ENCODE measurements at regions not wholly inside any gene's neighbourhood (a gene's known extent, or its start where the extent isn't known, plus 50 kb on each side); places are given as distances from the start of the nearest gene placed in this dataset.

DNA sequence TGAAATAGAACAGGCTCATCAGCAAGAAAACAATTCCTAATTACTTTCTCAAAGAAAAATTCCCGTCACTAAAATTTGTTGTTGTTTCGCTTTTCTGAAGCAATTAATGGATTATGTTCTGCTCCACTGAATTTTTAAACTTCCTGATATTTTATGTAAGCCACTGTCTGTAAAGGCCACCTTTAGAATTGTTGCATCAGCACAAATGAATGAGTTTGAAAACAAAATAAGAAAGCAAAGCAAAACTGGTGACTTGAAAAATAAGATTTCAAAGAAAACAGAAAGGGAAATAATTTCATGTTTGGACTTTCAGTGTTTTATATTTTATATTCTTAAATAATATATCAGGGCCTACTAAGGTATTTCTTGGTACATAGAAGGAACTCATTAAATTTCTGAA lies 636.3 kb upstream of the TYRP1 start:
- DNase-seq (ENCODE audit: low read depth, low spot score): no peak
- in situ Hi-C loops (cut with HindIII; ENCODE audit: low sequenced_read_pairs): no loop called here
- no peak overlapping the region for H3K4me3 ChIP-seq (ENCODE audit: low read depth, low read length)
- TF ChIP-seq, protein P1, sequence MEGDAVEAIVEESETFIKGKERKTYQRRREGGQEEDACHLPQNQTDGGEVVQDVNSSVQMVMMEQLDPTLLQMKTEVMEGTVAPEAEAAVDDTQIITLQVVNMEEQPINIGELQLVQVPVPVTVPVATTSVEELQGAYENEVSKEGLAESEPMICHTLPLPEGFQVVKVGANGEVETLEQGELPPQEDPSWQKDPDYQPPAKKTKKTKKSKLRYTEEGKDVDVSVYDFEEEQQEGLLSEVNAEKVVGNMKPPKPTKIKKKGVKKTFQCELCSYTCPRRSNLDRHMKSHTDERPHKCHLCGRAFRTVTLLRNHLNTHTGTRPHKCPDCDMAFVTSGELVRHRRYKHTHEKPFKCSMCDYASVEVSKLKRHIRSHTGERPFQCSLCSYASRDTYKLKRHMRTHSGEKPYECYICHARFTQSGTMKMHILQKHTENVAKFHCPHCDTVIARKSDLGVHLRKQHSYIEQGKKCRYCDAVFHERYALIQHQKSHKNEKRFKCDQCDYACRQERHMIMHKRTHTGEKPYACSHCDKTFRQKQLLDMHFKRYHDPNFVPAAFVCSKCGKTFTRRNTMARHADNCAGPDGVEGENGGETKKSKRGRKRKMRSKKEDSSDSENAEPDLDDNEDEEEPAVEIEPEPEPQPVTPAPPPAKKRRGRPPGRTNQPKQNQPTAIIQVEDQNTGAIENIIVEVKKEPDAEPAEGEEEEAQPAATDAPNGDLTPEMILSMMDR (IDR thresholded peaks at IDR 0.05; ENCODE audit: low read depth, low read length): no peak

DNA sequence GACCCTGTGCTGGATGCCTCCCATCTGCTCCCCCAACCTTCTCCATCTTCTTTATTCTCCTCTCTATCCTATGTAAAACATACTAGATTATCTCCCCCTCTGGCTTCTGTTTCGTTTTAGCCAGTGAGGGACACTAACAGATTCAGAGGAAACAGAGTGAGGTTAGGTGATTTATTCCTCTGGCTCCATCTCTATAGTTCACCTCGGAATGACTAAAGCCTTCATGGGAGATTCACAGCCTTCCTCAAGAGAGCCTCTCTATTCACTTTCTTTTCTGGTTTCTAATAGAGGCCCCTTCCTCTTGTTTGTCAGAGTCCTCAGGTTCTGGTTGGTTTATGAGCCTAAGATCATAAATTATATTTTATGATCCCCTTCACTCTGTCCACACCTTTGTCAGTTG lies 633.1 kb upstream of the TYRP1 start:
- DNase-seq (ENCODE audit: low read depth, low spot score): no peak
- in situ Hi-C loops (cut with HindIII; ENCODE audit: low sequenced_read_pairs): no loop called here
- TF ChIP-seq, protein P1 (IDR thresholded peaks at IDR 0.05; ENCODE audit: low read depth, low read length): no peak
- H3K4me3 ChIP-seq (ENCODE audit: low read depth, low read length): no peak overlapping the region

DNA sequence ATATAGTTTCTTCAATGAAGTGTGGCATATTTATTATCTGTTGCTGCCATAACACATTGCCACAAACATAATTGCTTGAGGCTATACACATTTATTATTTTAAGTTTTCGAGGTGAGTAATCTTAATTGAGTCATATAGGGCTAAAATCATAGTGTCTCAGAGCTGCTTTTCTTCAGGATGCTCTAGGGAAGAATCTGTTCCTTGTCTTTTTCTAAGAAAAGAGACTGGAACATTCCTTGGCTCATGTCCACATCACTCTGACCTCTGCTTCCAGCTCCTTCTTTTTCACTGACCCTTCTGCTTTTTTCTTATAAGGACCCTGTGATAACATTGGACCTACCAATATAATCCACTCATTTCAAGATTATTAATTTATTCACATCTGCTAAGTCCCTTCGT lies 632.4 kb upstream of the TYRP1 start:
- no peak for DNase-seq (ENCODE audit: low read depth, low spot score)
- in situ Hi-C loops (cut with HindIII; ENCODE audit: low sequenced_read_pairs): no loop called here
- no peak overlapping the region for H3K4me3 ChIP-seq (ENCODE audit: low read depth, low read length)
- TF ChIP-seq, protein P1 (IDR thresholded peaks at IDR 0.05; ENCODE audit: low read depth, low read length): no peak

DNA sequence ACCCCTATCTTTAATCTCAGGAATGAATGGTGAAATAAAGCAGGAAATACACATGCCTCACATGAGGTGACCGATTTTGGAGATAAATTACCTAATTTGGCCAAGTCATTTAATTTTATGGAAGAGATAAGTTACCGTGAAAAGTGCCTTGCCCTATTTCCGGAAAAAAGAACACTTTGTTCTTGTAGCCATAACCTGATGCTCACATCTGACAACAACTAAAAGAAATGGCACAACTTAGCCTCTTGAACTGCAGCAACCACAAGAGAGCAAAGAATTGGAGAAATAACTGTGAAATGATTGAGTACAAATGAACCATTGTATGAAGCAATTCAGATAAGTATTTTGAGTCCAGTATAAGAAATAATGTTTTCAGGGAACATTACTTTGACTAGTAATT lies 628.1 kb upstream of the TYRP1 start:
- TF ChIP-seq, protein P1 (IDR thresholded peaks at IDR 0.05; ENCODE audit: low read depth, low read length): no peak
- DNase-seq (ENCODE audit: low read depth, low spot score): peak; percentile 15
- no peak overlapping the region for H3K4me3 ChIP-seq (ENCODE audit: low read depth, low read length)
- in situ Hi-C loops (cut with HindIII; ENCODE audit: low sequenced_read_pairs): no loop called here

DNA sequence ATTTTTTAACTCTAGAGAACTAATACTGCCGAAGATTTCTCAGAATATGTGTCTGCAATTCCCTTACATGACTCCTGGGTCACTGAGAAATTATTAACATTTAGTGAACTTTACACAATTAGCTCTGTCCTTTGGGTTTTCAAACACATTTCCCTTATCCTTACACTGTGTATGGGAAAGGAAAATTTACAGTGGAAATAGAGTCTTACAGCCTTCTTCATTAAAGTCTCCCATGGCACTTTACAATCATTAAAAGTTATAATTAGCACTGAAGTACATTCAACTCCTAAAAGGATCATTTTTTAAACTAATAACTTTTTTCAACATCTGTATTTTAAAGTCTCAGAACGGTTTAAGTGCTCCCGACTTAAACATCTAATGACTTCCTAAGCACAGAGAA lies 627.5 kb upstream of the TYRP1 start:
- in situ Hi-C loops (cut with HindIII; ENCODE audit: low sequenced_read_pairs): no loop called here
- DNase-seq (ENCODE audit: low read depth, low spot score): no peak
- TF ChIP-seq, protein P1 (IDR thresholded peaks at IDR 0.05; ENCODE audit: low read depth, low read length): no peak
- H3K4me3 ChIP-seq (ENCODE audit: low read depth, low read length): no peak overlapping the region

DNA sequence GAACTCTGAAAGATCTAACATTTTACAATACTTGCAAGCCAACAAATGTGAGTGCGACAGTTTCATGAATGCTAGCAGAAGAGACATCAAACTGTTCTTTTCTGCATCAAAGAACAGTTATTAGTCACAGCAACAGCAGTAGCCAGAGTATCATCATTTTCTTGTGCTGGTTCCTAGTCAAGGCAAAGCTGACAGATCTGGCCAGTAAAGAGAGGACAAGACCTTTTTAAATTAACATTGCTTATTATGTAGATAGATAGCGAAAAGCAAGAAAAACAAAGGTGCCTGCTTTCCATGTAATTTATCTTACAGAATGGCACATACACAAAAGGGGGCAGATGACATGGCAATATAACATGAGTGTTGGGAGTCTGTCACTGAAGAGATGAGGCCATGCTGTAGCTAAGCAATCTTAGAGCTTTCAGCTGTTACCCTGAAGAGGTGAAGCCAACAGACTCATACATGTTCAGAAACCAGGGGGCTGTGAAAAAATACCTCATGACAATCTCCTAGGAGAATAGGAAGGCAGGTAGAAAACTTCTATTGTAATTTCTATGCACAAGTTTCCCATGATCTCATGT lies 626.6 kb upstream of the TYRP1 start:
- in situ Hi-C loops (cut with HindIII; ENCODE audit: low sequenced_read_pairs): no loop called here
- no peak overlapping the region for H3K4me3 ChIP-seq (ENCODE audit: low read depth, low read length)
- DNase-seq (ENCODE audit: low read depth, low spot score): no peak
- TF ChIP-seq, protein P1 (IDR thresholded peaks at IDR 0.05; ENCODE audit: low read depth, low read length): no peak

DNA sequence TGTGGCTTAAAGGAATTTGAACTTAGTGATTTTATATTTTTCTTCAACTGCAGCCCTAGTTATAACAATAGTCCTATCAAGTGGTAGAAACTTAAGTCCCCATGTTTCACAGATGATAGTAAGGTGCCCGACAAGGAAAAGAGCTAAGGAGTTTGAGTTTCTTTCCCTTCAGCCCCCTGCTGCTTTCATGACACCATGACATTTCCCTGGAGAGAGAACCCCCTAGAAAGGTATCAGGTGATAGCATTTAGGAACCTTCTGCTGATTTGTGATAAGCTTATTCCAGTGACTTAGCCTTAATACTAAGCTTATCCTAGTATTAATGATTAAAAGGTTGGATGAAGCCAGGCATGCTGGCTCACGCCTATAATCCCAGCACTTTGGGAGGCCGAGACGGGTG lies 623.8 kb upstream of the TYRP1 start:
- in situ Hi-C loops (cut with HindIII; ENCODE audit: low sequenced_read_pairs): no loop called here
- TF ChIP-seq, protein P1 (IDR thresholded peaks at IDR 0.05; ENCODE audit: low read depth, low read length): no peak
- no peak for DNase-seq (ENCODE audit: low read depth, low spot score)
- H3K4me3 ChIP-seq (ENCODE audit: low read depth, low read length): no peak overlapping the region

Measured in astrocyte of the spinal cord (primary cell).